HCT116 (cell line): ENCODE measurements at regions not wholly inside any gene's neighbourhood (a gene's known extent, or its start where the extent isn't known, plus 50 kb on each side); places are given as distances from the start of the nearest gene placed in this dataset.

ENCODE experiments used
- ATAC-seq: fragments of 200-7000 bp; cut with Tn5 transposase; 2 replicates; pipeline ENCODE4 v1.9.1; 2020; ENCODE audit warnings: mild to moderate bottlenecking, moderate library complexity
- BruUV-seq: library from RNA; stranded (reverse); fragments of 400-500 nt; replicated peaks from 2 replicates; lab custom pipeline; 2021; lab: Mats Ljungman, UMichigan
- CTCF ChIA-PET: fragments of 300-600 bp; sonication (Branson Sonifier 250); formaldehyde crosslinking; loops from one replicate; lab custom pipeline; 2021; ENCODE audit warnings: antibody characterized with exemption; lab: Charles Lee
- POLR2A ChIA-PET: fragments of 300-600, 350-600 bp; sonication (Branson Sonifier 250); formaldehyde crosslinking; loops from one replicate; lab custom pipeline; 2021; ENCODE audit warnings: antibody characterized with exemption; lab: Charles Lee
- RAD21 ChIA-PET, 2 experiments: fragments of 300-600 bp; sonication (Branson Sonifier 250); formaldehyde crosslinking; loops; one replicate each; lab custom pipeline; 2023; ENCODE audit warnings: low total read pairs in 2 of 2; ENCODE audit not compliant: uncharacterized antibody in 2 of 2, unreplicated experiment in 2 of 2, low non-redundant PET in 1 of 2; lab: Charles Lee
- DNase-seq: peaks from one replicate; pipeline ENCODE4 v3.0.0-alpha.2; 2010; ENCODE audit warnings: low read depth, low spot score
- H2AFZ ChIP-seq: fragments of 200-600 bp; shearing (Covaris generic), sonication (generic); 2 replicates; pipeline ENCODE4 v1.6.1; 2017; ENCODE audit warnings: low read depth, mixed run types, mixed read lengths, antibody characterized with exemption, low read length; ENCODE audit not compliant: poor library complexity, severe bottlenecking
- H3K27ac ChIP-seq: 2 replicates; pipeline ENCODE4 v1.5.1; 2012; ENCODE audit warnings: low read depth, low read length
- H3K27me3 ChIP-seq: fragments of 200-600 bp; sonication (generic); 2 replicates; pipeline ENCODE4 v1.6.1; 2016; ENCODE audit warnings: mixed run types, low read length, mixed read lengths; ENCODE audit not compliant: insufficient read depth
- H3K36me3 ChIP-seq, 2 experiments: fragments of 200-500 bp in 1 of 2; fragments of 200-600 bp in 1 of 2; sonication (Bioruptor generic) in 1 of 2; sonication (generic) in 1 of 2; 2 replicates each; pipeline versions ENCODE4 v1.5.1 to v1.6.1; 2014 to 2016; ENCODE audit warnings: low read length in 2 of 2, inconsistent platforms in 1 of 2, mixed read lengths in 1 of 2, mixed run types in 1 of 2; ENCODE audit not compliant: insufficient read depth in 2 of 2, control insufficient read depth in 1 of 2
- H3K4me1 ChIP-seq, 2 experiments: fragments of 200-600 bp in 1 of 2; sonication (generic) in 1 of 2; 2 replicates each; pipeline versions ENCODE4 v1.5.1 to v1.6.1; 2012 to 2017; ENCODE audit warnings: low read length in 2 of 2, inconsistent platforms in 1 of 2, mild to moderate bottlenecking in 1 of 2, mixed read lengths in 1 of 2, mixed run types in 1 of 2, moderate library complexity in 1 of 2; ENCODE audit not compliant: insufficient read depth in 2 of 2, control insufficient read depth in 1 of 2
- H3K4me2 ChIP-seq: fragments of 200-600 bp; sonication (generic); 2 replicates; pipeline ENCODE4 v1.6.1; 2017; ENCODE audit warnings: mixed run types, low read length, mixed read lengths
- H3K4me3 ChIP-seq, 2 experiments: fragments of 200-600 bp in 1 of 2; sonication (generic) in 1 of 2; replicated peaks in 1 of 2; 2 replicates each; pipeline ENCODE4 v1.5.1; 2011 to 2016; ENCODE audit warnings: low read length in 2 of 2, control low read depth in 1 of 2, low read depth in 1 of 2, mild to moderate bottlenecking in 1 of 2, mixed read lengths in 1 of 2, mixed run types in 1 of 2
- H3K79me2 ChIP-seq: fragments of 200-600 bp; sonication (generic); 2 replicates; pipeline ENCODE4 v1.6.1; 2017; ENCODE audit warnings: mild to moderate bottlenecking, mixed run types, low read length, moderate library complexity, mixed read lengths; ENCODE audit not compliant: insufficient read depth
- H3K9ac ChIP-seq: fragments of 200-600 bp; sonication (generic); 2 replicates; pipeline ENCODE4 v1.6.1; 2016; ENCODE audit warnings: low read length, mixed read lengths
- H3K9me2 ChIP-seq: fragments of 200-600 bp; sonication (generic), shearing (Covaris generic); 2 replicates; pipeline ENCODE4 v1.6.1; 2017; ENCODE audit warnings: mixed run types, mild to moderate bottlenecking, moderate library complexity; ENCODE audit not compliant: insufficient read depth
- H3K9me3 ChIP-seq, 2 experiments: fragments of 200-500 bp in 1 of 2; fragments of 200-600 bp in 1 of 2; sonication (Bioruptor generic) in 1 of 2; sonication (generic) in 1 of 2; 2 replicates each; pipeline ENCODE4 v1.6.1; 2014 to 2017; ENCODE audit warnings: low read length in 2 of 2, mixed read lengths in 2 of 2, inconsistent platforms in 1 of 2, low read depth in 1 of 2, mild to moderate bottlenecking in 1 of 2, mixed run types in 1 of 2, moderate library complexity in 1 of 2; ENCODE audit not compliant: control insufficient read depth in 1 of 2, insufficient read depth in 1 of 2
- H4K20me1 ChIP-seq: fragments of 200-600 bp; sonication (generic), shearing (Covaris generic); 2 replicates; pipeline ENCODE4 v1.6.1; 2017; ENCODE audit warnings: mixed run types, mild to moderate bottlenecking, moderate library complexity; ENCODE audit not compliant: insufficient read depth
- CBX3 ChIP-seq: IDR thresholded peaks from 2 replicates; pipeline ENCODE4 v1.6.1; 2012; ENCODE audit warnings: low read depth
- CEBPB ChIP-seq: IDR thresholded peaks from 2 replicates; pipeline ENCODE4 v1.6.1; 2012; ENCODE audit warnings: low read depth
- CTCF ChIP-seq, 3 experiments: fragments of 200-600 bp in 1 of 3; sonication (generic) in 1 of 3; IDR thresholded peaks in 2 of 3; conservative IDR thresholded peaks in 1 of 3; 2 replicates each; pipeline ENCODE4 v1.5.1; 2012 to 2017; ENCODE audit warnings: low read depth in 2 of 3, low read length in 2 of 3, antibody characterized with exemption in 1 of 3, borderline replicate concordance in 1 of 3, control low read depth in 1 of 3, mild to moderate bottlenecking in 1 of 3, mixed read lengths in 1 of 3, mixed run types in 1 of 3, moderate library complexity in 1 of 3; ENCODE audit not compliant: insufficient read depth in 1 of 3
- EGR1 ChIP-seq: IDR thresholded peaks from 2 replicates; pipeline ENCODE4 v1.6.1; 2012; ENCODE audit warnings: low read depth
- ELF1 ChIP-seq: IDR thresholded peaks from 2 replicates; pipeline ENCODE4 v1.6.1; 2012; ENCODE audit warnings: low read depth, borderline replicate concordance
- EZH2 ChIP-seq: fragments of 200-600 bp; sonication (generic); IDR thresholded peaks from 2 replicates; pipeline ENCODE4 v1.6.1; 2017; ENCODE audit warnings: antibody characterized with exemption, mixed run types
- EZH2phosphoT487 ChIP-seq: fragments of 200-600 bp; IDR thresholded peaks from 2 replicates; pipeline ENCODE4 v1.6.1; 2018; ENCODE audit warnings: antibody characterized with exemption, borderline replicate concordance
- JUND ChIP-seq: IDR thresholded peaks from 2 replicates; pipeline ENCODE4 v1.6.1; 2012
- POLR2A ChIP-seq: IDR thresholded peaks from 2 replicates; pipeline ENCODE4 v1.7.0; 2011; ENCODE audit warnings: borderline replicate concordance; ENCODE audit not compliant: insufficient read depth, insufficient read length; ENCODE audit errors: extremely low read depth
- POLR2AphosphoS5 ChIP-seq: IDR thresholded peaks from 2 replicates; pipeline ENCODE4 v1.6.1; 2011; ENCODE audit warnings: mild to moderate bottlenecking, low read depth, low read length, moderate library complexity
- RAD21 ChIP-seq: IDR thresholded peaks from 2 replicates; pipeline ENCODE4 v1.6.1; 2012; ENCODE audit warnings: low read depth, mild to moderate bottlenecking
- REST ChIP-seq: IDR thresholded peaks from 2 replicates; pipeline ENCODE4 v1.6.1; 2012; ENCODE audit warnings: low read depth
- SIN3A ChIP-seq: IDR thresholded peaks from 2 replicates; pipeline ENCODE4 v1.6.1; 2012; ENCODE audit warnings: low read depth
- SP1 ChIP-seq: IDR thresholded peaks from 2 replicates; pipeline ENCODE4 v1.6.1; 2012; ENCODE audit warnings: low read depth
- SRF ChIP-seq: IDR thresholded peaks from 2 replicates; pipeline ENCODE4 v1.6.1; 2012; ENCODE audit warnings: low read depth
- TCF7L2 ChIP-seq: IDR thresholded peaks from 2 replicates; pipeline ENCODE4 v1.7.0; 2011; ENCODE audit warnings: borderline replicate concordance, inconsistent platforms; ENCODE audit not compliant: insufficient read depth, insufficient read length; ENCODE audit errors: extremely low read depth
- ZFX ChIP-seq: fragments of 450-650 bp; IDR thresholded peaks from 2 replicates; pipeline ENCODE4 v1.6.1; 2017
- ZNF274 ChIP-seq: fragments of 200-500 bp; sonication (Bioruptor generic); IDR thresholded peaks from 2 replicates; pipeline ENCODE4 v1.6.1; 2014; ENCODE audit warnings: mild to moderate bottlenecking, low read depth, low read length, inconsistent platforms
- intact Hi-C: fragments of 100-400 bp; cut with micrococcal nuclease; formaldehyde crosslinking; loops from 2 replicates; pipeline ENCODE4 v1.10.0; 2022
- TF ChIP-seq, protein P1 (sequence below): IDR thresholded peaks from 2 replicates; pipeline ENCODE4 v1.6.1; 2012
- TF ChIP-seq, protein P2 (sequence below): IDR thresholded peaks from 2 replicates; pipeline ENCODE4 v1.6.1; 2012

- ChIA-PET RAD21 (no interaction called here), POLR2A (no interaction called here), CTCF (no interaction called here)
- Histone ChIP-seq H3K79me2 (no peaks in the 10 kb centered on the region), H3K4me3 (no peak overlapping the region), H3K9me2 (no peaks in the 10 kb centered on the region), H3K27ac (no peak overlapping the region), H3K4me2 (no peak overlapping the region), H3K9ac (no peak overlapping the region), H3K27me3 (no peaks in the 10 kb centered on the region), H3K9me3 (no peaks in the 10 kb centered on the region), H3K4me1 (no peaks in the 10 kb centered on the region), H3K36me3 (no peaks in the 10 kb centered on the region), H2AFZ (no peak overlapping the region), H4K20me1 (no peaks in the 10 kb centered on the region)
- DNase-seq (no peak), ATAC-seq (no peak)
- intact Hi-C loops: no loop called here
- no TSS peak for BruUV-seq
- no peak for TF ChIP-seq ZFX
- TF ChIP-seq JUND: no peak
- TF ChIP-seq EZH2: no peak
- TF ChIP-seq EGR1: no peak
- no peak for TF ChIP-seq TCF7L2
- no peak for TF ChIP-seq RAD21
- no peak for TF ChIP-seq POLR2A
- TF ChIP-seq CEBPB: no peak
- TF ChIP-seq, protein P1, sequence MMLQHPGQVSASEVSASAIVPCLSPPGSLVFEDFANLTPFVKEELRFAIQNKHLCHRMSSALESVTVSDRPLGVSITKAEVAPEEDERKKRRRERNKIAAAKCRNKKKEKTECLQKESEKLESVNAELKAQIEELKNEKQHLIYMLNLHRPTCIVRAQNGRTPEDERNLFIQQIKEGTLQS: no peak
- no peak for TF ChIP-seq EZH2phosphoT487
- TF ChIP-seq REST: no peak
- TF ChIP-seq ELF1: no peak
- no peak for TF ChIP-seq CTCF (IDR thresholded peaks at IDR 0.05 in 2 of 3, conservative IDR thresholded peaks at IDR 0.05 in 1 of 3; ENCODE audit: borderline replicate concordance in 1 of 3, insufficient read depth in 1 of 3, low read depth in 2 of 3, low read length in 2 of 3)
- no peak for TF ChIP-seq SP1
- no peak for TF ChIP-seq SIN3A
- TF ChIP-seq, protein P2, sequence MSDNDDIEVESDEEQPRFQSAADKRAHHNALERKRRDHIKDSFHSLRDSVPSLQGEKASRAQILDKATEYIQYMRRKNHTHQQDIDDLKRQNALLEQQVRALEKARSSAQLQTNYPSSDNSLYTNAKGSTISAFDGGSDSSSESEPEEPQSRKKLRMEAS: no peak
- TF ChIP-seq ZNF274: no peak
- TF ChIP-seq CBX3: no peak
- no peak for TF ChIP-seq SRF
- no peak for TF ChIP-seq POLR2AphosphoS5
Observed at GRCh38 chr4:125961626-125962025, 646.9 kb downstream of the FAT4 start.
